GM13977 (cell line): ENCODE measurements at regions not wholly inside any gene's neighbourhood (a gene's known extent, or its start where the extent isn't known, plus 50 kb on each side); places are given as distances from the start of the nearest gene placed in this dataset.
A peak's percentile ranks its signal among the peaks of the same experiment; 100 is the strongest.

Source experiments
- DNase-seq: peaks from one replicate; pipeline ENCODE4 v3.0.0; 2012; ENCODE audit warnings: low spot score
- CTCF ChIP-seq: IDR thresholded peaks from 2 replicates; pipeline ENCODE4 v1.5.1; 2012; ENCODE audit warnings: mild to moderate bottlenecking, control low read depth; ENCODE audit not compliant: insufficient read depth; ENCODE audit errors: extremely low read depth, missing control alignments
- in situ Hi-C: fragments of 300-500 bp; cut with MboI; formaldehyde crosslinking; loops from one replicate; pipeline ENCODE4 v1.12.0; 2022; ENCODE audit warnings: low sequenced_read_pairs, low pct_unique_long_range_greater_than_20kb, mixed read lengths, inconsistent platforms; ENCODE audit not compliant: unreplicated experiment

GRCh38 chr20:4095639-4096038 is 53.0 kb upstream of the SMOX start:
- TF ChIP-seq CTCF: no peak
- in situ Hi-C loops: no loop called here
- DNase-seq: no peak

GRCh38 chr20:4091490-4092479 is 56.8 kb upstream of the SMOX start:
- in situ Hi-C loops: no loop called here
- TF ChIP-seq CTCF: peak; percentile 80
- DNase-seq: peak; percentile 72

GRCh38 chr20:4090756-4091489 is 57.7 kb upstream of the SMOX start:
- no peak for DNase-seq
- no peak for TF ChIP-seq CTCF
- in situ Hi-C loops: no loop called here

- no peak for TF ChIP-seq CTCF
- no peak for DNase-seq
- in situ Hi-C loops: no loop called here
Measured at GRCh38 chr20:4089756-4090487, 58.7 kb upstream of the SMOX start.

GRCh38 chr20:4088766-4089165 is 59.9 kb upstream of the SMOX start:
- in situ Hi-C loops: no loop called here
- no peak for TF ChIP-seq CTCF
- no peak for DNase-seq

- DNase-seq: no peak
- in situ Hi-C loops: no loop called here
- no peak for TF ChIP-seq CTCF
Measured at GRCh38 chr20:4087923-4088322, 60.7 kb upstream of the SMOX start.
